Embryonic facial prominence (tissue), 1 donor: ENCODE measurements at regions not wholly inside any gene's neighbourhood (a gene's known extent, or its start where the extent isn't known, plus 50 kb on each side); places are given as distances from the start of the nearest gene placed in this dataset.

Source experiments
- DNase-seq: peaks from one replicate; pipeline ENCODE4 v3.0.0-alpha.2; 2016; ENCODE audit errors: extremely low spot score

DNA sequence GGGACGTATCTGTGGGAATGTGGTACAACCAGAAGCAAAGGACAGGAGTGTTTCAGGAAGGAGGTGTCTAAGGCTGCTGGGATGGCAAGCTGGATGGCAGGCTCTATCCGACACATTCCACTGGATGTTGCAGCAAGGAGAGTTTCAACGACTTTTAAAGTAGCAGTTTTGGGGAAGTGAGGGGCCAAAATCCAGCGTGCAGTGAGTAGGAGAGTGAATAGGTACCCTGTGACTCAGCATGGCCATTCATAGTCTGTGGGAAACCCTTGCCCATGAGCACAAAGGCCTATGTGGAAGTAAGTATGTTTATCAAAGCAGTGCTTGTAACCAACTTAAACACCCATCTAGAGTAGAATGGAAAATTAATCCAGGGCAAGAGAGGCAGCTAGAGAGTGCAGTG, 664.7 kb downstream of the ACTL7B start:
- no peak for DNase-seq

DNA sequence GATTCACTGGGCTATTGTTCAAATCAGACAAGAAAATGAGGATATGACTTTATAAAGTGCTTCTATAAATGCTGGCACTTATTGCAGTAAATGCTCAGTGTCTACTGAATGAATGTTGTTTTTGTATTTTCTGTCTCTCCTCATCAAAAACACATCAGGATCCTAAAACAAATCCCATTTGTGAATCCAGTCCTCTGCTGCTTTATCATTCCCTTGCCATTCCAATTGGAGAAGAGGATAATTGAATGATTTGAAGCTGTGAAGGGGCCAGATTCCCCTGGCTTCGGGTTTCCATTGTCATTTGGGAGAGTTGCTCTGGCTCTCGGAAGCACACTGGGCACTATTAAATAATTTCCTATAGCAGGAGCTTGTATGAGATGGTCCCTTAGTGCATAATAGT, 666.8 kb downstream of the ACTL7B start:
- DNase-seq = no peak

- no peak for DNase-seq
Observed at GRCh38 chr9:108188482-108188881, 667.3 kb downstream of the ACTL7B start.

- no peak for DNase-seq
Observed at GRCh38 chr9:108186642-108187395, 669.0 kb downstream of the ACTL7B start.

DNA sequence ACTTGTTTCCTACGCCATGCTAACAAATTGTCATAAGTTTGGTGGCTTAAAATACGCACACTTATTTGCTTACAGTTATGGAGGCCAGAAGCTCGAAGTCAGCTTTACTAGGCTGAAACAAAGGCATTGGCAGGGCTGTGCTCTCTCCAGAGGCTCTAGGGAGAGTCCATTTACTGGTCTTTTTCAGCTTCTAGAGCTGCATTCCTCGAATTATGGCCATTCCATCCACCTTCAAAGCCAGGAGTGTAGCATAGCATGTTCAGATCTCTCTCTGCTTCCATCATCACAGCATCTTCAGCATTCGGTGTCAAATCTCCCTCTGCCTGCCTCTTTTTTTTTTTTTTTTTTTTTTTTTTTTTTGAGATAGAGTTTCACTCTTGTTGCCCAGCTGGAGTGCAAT, 670.2 kb downstream of the ACTL7B start:
- no peak for DNase-seq

DNA sequence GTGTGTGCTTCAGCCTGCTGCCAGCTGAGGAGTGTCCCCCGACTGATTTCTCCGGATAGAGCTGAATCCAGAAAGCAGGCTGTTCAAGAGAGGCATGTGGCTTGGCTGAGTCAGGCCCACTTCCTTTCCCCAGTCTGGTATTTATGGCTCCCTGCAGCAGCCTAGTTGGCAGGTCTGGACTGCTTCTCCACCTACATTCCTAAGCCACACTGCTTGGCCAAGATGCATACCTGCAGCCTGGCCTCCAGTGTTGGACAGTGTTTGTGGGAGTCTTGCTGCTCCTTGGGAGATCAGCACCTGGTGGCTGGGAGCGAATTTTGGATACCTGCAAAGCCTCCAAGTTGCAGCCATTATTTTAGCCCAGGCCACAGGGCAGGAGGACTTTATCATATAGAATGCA, 670.8 kb downstream of the ACTL7B start:
- no peak for DNase-seq

GRCh38 chr9:108184009-108184408, 671.8 kb downstream of the ACTL7B start:
- no peak for DNase-seq

- no peak for DNase-seq
Observed at GRCh38 chr9:108182950-108183381, 672.8 kb downstream of the ACTL7B start.

DNA sequence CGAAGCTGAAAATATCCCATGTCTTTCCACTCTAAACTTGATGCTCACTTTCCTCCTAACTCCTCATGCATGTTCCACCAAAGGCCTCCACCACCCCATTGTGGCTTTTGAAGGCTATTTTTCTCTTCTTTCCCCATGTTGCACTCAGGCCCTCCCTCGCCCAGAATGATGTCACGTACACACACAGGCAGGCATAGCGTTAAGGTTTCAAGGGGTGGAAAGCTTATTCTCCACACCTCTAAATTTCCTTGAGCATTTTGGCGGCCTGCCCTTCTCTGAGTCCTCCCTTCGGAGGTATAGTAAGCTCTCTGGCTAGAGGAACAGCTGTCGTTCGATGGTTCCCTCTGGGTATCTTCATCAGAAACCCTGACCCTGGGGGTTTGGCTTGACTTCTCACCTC, 673.5 kb downstream of the ACTL7B start:
- DNase-seq = no peak

DNA sequence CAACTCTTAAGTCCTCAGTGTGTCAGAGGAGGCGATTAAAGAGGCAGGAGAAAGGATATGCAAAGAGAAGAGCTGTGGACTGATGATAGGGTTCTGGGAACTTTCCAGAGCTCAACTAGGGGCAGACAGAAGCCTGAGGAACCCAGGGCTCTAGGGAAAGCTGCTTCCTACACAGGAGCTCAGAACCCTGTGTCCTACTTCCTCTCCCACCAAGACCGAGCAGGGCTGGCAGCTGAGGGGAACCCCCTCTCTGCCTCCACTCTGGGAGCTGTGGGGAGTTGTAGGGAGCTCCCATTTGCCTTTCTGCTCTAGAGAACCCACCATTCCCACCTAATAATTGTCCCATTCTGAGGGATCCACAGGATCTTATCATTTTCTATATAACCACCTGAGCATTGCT, 674.3 kb downstream of the ACTL7B start:
- DNase-seq = no peak

DNA sequence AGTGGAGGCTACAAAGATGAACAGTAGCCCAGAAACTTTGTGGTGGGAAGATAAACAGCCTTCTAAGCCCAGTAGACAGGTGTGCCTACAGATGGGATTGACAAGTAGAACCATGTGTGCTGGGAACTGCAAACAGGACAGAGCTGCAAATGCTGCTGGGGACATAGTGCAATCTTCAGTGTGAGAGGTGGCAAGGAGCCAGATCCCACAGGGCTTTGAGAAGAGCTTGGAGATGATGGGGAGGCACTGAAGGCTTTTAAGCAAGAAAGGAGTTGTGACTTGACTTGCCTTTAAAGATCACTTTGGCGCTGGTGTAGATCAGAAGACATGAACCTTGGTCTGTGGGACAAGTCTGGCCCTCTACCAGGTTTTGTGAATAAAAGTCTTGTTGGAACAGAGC, 675.2 kb downstream of the ACTL7B start:
- DNase-seq = no peak

DNA sequence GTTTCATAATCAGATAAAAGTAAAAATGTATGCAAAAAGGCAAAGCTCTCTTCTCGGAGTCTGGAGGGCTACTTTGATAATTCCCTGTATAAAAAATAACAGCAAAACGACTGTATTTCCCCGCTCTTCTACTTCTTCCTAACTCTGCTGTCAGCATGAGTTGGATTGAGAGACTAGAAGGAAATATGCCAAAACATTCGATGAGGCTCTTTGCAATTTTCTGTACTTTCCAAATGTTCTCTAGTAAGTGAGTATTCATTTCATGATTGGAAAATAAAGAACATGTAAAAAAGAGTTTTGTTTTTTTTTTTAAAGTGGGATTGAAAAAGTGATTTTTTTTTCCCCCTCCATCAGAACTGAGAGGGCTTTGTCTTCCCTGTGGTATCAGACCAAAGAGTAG, 677.5 kb downstream of the ACTL7B start:
- peak; percentile 53 for DNase-seq

GRCh38 chr9:108168236-108168850, 678.8 kb upstream of the KLF4 start:
- no peak for DNase-seq

DNA sequence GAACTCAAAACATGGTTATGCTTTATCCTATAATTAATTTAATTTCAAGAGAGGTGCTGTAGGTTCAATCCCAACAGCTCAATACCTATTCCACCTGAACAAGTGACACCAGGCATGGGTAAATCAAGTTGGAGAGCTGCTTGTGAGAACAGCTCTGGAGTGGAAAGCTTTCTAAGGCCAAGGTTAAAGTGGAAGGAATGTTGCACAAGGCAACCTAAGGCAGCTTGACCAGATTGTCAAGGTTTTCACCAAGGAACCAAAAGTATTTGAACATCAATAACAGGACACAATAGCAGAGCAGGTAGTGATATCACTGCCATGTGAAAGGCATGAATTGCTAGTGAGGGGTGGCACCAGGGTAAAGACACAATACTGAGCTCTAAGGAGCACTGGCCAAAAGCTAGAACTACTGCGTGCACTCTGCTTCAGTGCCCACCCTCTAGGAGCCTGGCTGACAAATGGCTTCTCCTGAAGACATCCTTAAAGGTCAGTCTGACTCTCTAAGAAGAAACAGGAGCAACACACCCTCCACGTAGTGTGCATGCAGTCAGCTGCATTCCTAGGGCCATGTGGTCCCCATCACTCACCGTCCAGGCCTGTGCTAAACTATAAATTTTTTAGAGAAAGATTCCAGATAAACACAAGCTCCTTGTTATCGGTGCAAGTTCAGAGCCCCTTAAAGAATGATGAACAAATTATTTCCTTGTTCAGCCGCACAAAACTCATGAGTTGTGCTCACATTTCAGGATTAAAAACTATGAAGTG, 677.7 kb upstream of the KLF4 start:
- no peak for DNase-seq

DNA sequence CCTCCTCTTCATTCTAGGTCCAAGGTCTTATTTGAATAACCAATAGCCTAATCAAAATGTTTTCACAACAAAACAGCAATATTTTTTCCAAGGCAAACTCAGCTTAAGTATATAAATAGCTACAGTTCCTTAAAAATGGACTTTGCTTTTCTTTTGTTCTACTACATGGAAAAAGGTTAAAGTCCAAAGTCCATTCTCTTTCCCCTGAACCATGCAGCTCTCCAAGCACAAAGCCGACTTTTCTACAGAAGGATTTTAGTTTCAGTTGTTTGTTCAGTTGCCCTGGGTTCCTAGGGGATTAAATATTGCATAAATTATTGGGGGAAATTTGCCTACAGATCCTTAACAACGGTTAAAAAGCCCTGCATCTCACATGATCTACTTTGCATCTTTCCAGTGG, 677.0 kb upstream of the KLF4 start:
- DNase-seq = no peak

DNA sequence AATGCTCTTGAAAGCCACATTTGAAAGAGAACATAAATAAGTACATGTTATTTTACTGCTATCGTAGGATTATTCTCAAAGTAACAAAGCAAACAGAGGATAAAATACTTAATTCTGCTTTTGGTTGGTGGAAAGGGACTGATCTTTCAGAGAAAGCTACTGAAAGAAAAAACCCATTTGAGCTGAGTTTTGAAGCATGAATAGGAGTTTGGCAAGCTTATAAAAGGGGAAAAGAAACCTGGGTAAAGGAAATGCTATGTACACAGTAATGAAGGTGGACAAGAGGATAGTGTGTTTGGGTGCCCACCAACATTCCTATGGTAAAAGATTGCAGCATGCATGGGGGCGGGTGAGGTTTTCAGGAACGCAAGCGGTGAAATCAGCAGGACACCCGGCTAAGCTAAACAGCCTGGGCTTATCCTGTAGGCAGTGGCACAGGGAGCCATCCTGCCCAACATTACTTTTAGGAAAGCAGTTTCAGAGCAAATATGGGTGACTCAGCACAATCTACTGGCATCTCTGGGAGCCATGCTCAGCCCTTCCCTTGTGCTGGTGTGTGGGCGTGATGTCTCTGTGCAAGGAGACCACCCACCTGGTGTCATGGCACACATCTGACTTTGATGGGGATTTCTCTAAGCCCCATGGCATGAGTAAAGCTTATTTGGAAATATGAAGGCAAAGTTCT, 673.9 kb upstream of the KLF4 start:
- DNase-seq = no peak

DNA sequence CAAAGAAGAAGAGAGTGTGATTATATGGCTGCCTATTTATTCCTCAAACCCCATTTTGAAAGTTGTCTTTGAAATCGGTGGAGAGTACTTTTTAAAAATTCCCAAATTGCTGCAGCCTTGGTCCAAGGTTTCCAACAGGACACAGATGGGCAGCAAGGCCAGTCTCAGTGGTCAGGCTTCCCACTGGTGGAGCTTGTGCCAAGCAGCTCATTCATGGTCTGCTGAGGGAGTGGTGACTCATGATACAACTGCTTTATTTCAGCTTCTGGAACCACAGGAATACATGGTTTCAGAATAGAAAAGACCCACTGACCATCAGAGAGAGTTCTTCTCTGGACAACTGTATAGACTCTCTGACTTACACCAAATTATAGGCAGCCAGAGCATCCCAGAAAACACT, 673.1 kb upstream of the KLF4 start:
- DNase-seq = no peak

GRCh38 chr9:108161503-108161902, 671.9 kb upstream of the KLF4 start:
- DNase-seq = no peak

DNA sequence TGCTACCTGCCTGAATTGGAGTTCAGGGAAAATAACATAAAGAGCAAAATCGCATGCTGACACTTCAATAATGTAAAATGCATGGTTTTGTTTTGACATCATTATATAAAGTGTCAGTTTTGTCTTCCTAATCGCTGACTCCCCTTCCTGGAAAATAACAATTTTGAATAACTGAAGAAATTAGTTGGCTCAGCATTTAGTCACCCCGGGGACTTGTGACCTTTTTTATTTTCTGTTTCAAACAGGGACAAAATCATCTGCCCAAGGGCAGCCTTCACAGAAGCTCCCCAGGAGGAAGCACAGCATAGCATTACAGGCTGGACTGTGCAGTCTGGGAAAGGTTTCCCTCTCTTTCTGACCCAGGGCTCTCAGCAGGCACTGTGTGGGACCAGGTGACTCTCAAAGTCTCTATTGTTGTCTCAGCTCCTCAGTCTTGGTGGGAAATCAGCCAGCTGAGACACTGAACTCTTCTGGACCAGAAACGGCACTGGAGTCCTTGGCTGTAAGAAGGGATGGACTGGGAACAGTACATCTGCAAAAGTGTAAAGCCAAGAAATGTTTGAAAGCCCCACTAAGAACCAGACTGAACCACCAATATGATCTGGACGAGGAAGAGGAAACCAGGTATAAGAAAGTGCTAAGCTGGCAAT, 671.3 kb upstream of the KLF4 start:
- no peak for DNase-seq

DNA sequence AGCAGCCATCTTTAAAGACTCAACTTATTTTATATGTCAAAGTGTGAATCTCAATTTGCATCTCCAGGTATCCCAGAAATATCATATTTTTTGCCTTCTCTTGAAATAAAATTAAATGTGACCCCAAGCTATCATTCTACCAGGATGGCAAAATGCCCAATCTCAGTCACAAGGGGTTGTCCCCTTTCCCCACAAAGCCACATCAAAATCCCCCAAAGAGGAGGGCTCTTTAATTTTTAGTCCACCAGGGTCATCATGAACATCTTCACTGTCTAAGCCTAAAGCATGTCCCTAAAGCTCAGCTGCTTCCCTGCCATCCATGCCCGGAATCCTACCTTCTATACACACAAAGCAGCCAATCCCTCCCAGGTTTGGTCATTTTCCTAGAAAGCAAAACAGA, 670.5 kb upstream of the KLF4 start:
- DNase-seq = no peak

GRCh38 chr9:108158236-108158995, 668.8 kb upstream of the KLF4 start:
- DNase-seq = no peak
